Uterus (tissue), 2 donors: ENCODE measurements at regions not wholly inside any gene's neighbourhood (a gene's known extent, or its start where the extent isn't known, plus 50 kb on each side); places are given as distances from the start of the nearest gene placed in this dataset.

Experiments
- CTCF ChIP-seq, 4 experiments: fragments of 200-600 bp in 2 of 4; fragments of 450-650 bp in 2 of 4; sonication (generic) in 2 of 4; IDR thresholded peaks; one replicate each; pipeline ENCODE4 v1.5.1; 2016 to 2019; ENCODE audit warnings: antibody characterized with exemption in 4 of 4, mild to moderate bottlenecking in 2 of 4, moderate library complexity in 1 of 4
- POLR2A ChIP-seq, 2 donors: fragments of 450-650 bp; IDR thresholded peaks; one replicate each; pipeline ENCODE4 v1.6.1; 2016; ENCODE audit warnings: antibody characterized with exemption in 2 of 2, mild to moderate bottlenecking in 1 of 2, moderate library complexity in 1 of 2

- TF ChIP-seq CTCF (IDR thresholded peaks at IDR 0.05), result no peak
- TF ChIP-seq POLR2A (IDR thresholded peaks at IDR 0.05), result no peak
Measured at GRCh38 chr2:196259507-196260481, 88.4 kb upstream of the STK17B start.
